ENCODE measurements at regions not wholly inside any gene's neighbourhood (a gene's known extent, or its start where the extent isn't known, plus 50 kb on each side); places are given as distances from the start of the nearest gene placed in this dataset.

DNA sequence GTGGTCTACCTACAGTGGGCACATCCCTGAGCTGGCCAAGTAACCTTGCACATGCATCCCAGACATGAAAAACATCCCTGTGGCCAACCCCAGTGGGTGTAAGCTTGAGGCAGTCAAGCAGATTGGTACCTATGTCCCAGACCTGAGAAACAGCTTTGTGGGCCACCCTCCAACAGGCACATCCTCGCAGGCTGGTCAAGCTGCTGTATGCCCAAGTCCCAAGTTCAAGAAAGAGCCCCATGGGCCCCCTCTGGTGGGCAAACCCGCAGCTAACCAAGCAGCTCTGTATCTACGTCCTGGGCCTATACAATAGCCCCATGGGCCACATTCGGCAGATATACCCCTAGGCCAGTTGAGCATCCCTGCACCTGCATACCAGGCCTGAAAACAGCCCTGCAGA lies 186.3 kb upstream of the GPR149 start:
- TF ChIP-seq, protein P1, sequence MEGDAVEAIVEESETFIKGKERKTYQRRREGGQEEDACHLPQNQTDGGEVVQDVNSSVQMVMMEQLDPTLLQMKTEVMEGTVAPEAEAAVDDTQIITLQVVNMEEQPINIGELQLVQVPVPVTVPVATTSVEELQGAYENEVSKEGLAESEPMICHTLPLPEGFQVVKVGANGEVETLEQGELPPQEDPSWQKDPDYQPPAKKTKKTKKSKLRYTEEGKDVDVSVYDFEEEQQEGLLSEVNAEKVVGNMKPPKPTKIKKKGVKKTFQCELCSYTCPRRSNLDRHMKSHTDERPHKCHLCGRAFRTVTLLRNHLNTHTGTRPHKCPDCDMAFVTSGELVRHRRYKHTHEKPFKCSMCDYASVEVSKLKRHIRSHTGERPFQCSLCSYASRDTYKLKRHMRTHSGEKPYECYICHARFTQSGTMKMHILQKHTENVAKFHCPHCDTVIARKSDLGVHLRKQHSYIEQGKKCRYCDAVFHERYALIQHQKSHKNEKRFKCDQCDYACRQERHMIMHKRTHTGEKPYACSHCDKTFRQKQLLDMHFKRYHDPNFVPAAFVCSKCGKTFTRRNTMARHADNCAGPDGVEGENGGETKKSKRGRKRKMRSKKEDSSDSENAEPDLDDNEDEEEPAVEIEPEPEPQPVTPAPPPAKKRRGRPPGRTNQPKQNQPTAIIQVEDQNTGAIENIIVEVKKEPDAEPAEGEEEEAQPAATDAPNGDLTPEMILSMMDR (conservative IDR thresholded peaks at IDR 0.05) = no peak
- no peak for TF ChIP-seq EZH2 (IDR thresholded peaks at IDR 0.05; ENCODE audit: low read depth)

All from PC-9 (cell line).